Nephron (organoid): ENCODE measurements at regions not wholly inside any gene's neighbourhood (a gene's known extent, or its start where the extent isn't known, plus 50 kb on each side); places are given as distances from the start of the nearest gene placed in this dataset.
"Not testable (repeated sequence)": the region's sequence is repeated elsewhere in the genome, so short reads cannot be mapped to it uniquely, and the experiment has no call there.

Experiments
- H3K27ac Mint-ChIP-seq, 3 experiments: 2 replicates each; pipeline ENCODE4 v1.8.0; 2020; ENCODE audit warnings: mixed read lengths in 3 of 3, mild to moderate bottlenecking in 2 of 3, moderate library complexity in 1 of 3
- H3K27me3 Mint-ChIP-seq: 2 replicates; pipeline ENCODE4 v1.8.0; 2021; ENCODE audit warnings: low read depth, mild to moderate bottlenecking, moderate library complexity, mixed read lengths
- H3K36me3 Mint-ChIP-seq: 2 replicates; pipeline ENCODE4 v1.8.0; 2020; ENCODE audit warnings: low read depth, mixed read lengths
- H3K4me1 Mint-ChIP-seq: 2 replicates; pipeline ENCODE4 v1.8.0; 2020; ENCODE audit warnings: mixed read lengths
- H3K4me3 Mint-ChIP-seq, 3 experiments: 2 replicates each; pipeline ENCODE4 v1.8.0; 2020; ENCODE audit warnings: mild to moderate bottlenecking in 3 of 3, mixed read lengths in 3 of 3, moderate library complexity in 2 of 3
- H3K9me3 Mint-ChIP-seq: 2 replicates; pipeline ENCODE4 v1.8.0; 2020; ENCODE audit warnings: mixed read lengths
- TF ChIP-seq, protein P1 (sequence below), 3 experiments: fragments of 200-600 bp; sonication (generic); IDR thresholded peaks; one replicate each; pipeline ENCODE4 v1.5.0; 2021; ENCODE audit warnings: antibody characterized with exemption in 3 of 3; ENCODE audit not compliant: unreplicated experiment in 3 of 3

DNA sequence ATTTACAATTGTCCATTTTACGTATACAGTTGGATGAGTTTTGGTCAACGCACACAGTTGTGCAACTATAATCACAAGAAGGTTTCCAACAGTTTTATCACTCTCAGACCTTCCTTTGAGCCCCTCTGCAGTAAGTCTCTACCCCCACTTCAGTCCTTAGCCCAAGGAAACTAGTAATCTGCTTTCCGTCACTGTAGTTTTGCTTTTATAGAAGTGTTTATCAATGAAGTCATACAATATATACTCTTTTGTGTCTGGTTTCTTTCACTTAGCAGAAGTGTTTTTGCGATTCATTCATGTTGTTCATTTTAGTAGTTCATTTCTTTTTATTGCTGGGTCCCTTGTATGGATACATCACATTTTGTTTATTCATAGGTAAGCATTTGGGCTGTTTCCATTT lies 92.9 kb upstream of the PIP4K2A start:
- H3K4me3 Mint-ChIP-seq, result no peak overlapping the region
- peaks cover 8% of the 10 kb centered on the region for H3K9me3 Mint-ChIP-seq
- H3K27ac Mint-ChIP-seq, result no peak overlapping the region
- H3K36me3 Mint-ChIP-seq, result no peaks in the 10 kb centered on the region
- TF ChIP-seq, protein P1, sequence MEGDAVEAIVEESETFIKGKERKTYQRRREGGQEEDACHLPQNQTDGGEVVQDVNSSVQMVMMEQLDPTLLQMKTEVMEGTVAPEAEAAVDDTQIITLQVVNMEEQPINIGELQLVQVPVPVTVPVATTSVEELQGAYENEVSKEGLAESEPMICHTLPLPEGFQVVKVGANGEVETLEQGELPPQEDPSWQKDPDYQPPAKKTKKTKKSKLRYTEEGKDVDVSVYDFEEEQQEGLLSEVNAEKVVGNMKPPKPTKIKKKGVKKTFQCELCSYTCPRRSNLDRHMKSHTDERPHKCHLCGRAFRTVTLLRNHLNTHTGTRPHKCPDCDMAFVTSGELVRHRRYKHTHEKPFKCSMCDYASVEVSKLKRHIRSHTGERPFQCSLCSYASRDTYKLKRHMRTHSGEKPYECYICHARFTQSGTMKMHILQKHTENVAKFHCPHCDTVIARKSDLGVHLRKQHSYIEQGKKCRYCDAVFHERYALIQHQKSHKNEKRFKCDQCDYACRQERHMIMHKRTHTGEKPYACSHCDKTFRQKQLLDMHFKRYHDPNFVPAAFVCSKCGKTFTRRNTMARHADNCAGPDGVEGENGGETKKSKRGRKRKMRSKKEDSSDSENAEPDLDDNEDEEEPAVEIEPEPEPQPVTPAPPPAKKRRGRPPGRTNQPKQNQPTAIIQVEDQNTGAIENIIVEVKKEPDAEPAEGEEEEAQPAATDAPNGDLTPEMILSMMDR (IDR thresholded peaks at IDR 0.05; ENCODE audit: unreplicated experiment in 3 of 3), result no peak
- peaks cover 3% of the 10 kb centered on the region for H3K27me3 Mint-ChIP-seq
- H3K4me1 Mint-ChIP-seq, result peaks cover 21% of the 10 kb centered on the region

DNA sequence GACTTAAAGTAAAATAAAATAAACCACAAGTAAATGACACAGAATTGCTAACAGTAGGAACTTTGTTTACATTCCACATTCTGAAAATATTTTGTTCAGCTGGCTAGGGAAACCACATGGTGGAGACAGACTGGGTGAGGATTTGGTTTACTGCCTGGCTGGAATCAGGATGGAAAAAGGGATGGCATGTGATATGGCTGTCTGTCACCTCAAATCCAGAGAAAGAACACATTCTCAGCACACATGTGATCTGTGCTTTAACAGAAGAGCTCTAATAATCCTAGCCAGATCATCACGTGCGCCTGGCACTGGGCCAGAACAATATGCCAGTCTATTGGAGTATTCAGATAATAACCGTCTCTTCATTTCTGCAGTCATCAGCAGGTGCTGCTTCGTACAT lies 90.9 kb upstream of the PIP4K2A start:
- peaks cover 3% of the 10 kb centered on the region for H3K27me3 Mint-ChIP-seq
- H3K27ac Mint-ChIP-seq, result no peak overlapping the region
- peaks cover 2% of the 10 kb centered on the region for H3K9me3 Mint-ChIP-seq
- TF ChIP-seq, protein P1 (IDR thresholded peaks at IDR 0.05; ENCODE audit: unreplicated experiment in 3 of 3), result no peak
- peaks cover 27% of the 10 kb centered on the region for H3K4me1 Mint-ChIP-seq
- H3K36me3 Mint-ChIP-seq, result no peaks in the 10 kb centered on the region
- no peak overlapping the region for H3K4me3 Mint-ChIP-seq

DNA sequence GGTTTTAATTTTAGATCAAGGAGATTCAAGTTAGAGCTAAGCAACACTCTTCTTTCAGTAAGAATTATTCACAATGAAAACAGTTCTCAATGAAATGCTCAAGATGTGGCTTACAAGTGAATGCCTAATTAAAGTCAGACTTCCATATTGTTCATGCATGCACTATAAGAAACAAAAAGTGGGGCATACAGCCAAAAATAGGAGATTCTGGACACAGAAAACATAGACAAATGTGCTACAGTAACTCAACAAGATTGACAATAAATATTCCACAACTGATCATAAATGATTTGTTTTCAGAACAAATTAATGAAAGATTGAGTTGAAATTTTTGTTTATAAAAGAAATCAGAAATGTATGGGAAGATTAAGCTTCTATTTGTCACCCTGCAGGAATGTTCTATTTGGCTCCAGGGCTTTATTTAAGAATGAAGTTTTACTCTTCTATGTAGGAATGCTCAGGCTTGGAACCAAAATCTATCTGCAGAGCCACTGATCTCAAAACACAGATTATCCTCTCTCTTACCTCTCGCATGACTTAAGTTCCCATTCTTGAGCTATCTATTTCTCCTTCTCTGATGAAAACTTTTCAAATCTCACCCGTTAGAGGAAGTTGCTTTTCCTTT lies 89.0 kb upstream of the PIP4K2A start:
- TF ChIP-seq, protein P1 (IDR thresholded peaks at IDR 0.05; ENCODE audit: unreplicated experiment in 3 of 3), result no peak

DNA sequence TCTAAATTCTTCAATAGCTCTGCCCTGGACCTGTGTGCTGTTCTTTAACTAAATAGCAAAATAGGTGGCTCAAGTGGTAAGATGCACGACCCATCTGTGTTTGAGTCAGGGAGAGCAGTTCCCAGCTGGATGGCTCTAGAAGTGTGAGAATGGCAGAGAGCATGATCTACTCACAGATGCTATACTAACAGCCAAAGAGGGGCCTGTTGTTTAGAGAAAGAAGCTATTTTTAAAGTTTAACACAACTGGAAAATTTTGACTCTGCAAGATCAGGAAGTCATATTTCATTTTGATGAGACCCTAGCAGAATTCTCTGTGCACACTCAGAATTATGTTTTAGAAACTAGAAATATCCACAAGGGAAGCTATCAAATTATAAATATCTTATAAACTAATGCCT lies 87.4 kb upstream of the PIP4K2A start:
- H3K4me3 Mint-ChIP-seq, result no peak overlapping the region
- H3K27me3 Mint-ChIP-seq, result peaks cover 7% of the 10 kb centered on the region
- peak overlapping the region in 2 of 3 experiments; percentile 49 to 71 for H3K27ac Mint-ChIP-seq
- peaks cover 2% of the 10 kb centered on the region for H3K9me3 Mint-ChIP-seq
- H3K36me3 Mint-ChIP-seq, result peaks cover 4% of the 10 kb centered on the region
- TF ChIP-seq, protein P1 (IDR thresholded peaks at IDR 0.05; ENCODE audit: unreplicated experiment in 3 of 3), result no peak
- H3K4me1 Mint-ChIP-seq, result peaks cover 27% of the 10 kb centered on the region

More for the DNA sequence above, 89.0 kb upstream of the PIP4K2A start:
- Mint-ChIP-seq H3K4me1 (peaks cover 27% of the 10 kb centered on the region), H3K27ac (peak overlapping the region in 1 of 3 experiments; percentile 29), H3K27me3 (peaks cover 7% of the 10 kb centered on the region), H3K36me3 (peaks cover 4% of the 10 kb centered on the region), H3K4me3 (no peak overlapping the region), H3K9me3 (peaks cover 2% of the 10 kb centered on the region)

DNA sequence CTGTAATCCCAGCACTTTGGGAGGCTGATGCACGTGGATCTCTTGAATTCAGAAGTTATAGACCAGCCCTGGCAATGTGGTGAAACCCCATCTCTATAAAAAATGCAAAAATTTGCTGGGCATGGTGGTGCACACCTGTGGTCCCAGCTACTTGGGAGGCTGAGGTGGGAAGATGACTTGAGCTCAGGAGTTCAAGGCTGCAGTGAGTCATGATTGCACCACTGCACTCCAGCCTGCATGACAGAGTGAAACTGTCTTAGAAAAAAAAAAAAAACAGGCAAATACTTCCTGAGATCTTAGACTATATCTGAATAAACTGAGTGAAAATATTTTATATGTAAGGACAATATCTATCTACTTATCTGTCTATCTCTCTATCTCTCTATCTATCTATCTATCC lies 83.4 kb upstream of the PIP4K2A start:
- not testable (repeated sequence) for H3K36me3 Mint-ChIP-seq, H3K27ac Mint-ChIP-seq, H3K4me1 Mint-ChIP-seq, H3K9me3 Mint-ChIP-seq, H3K4me3 Mint-ChIP-seq, H3K27me3 Mint-ChIP-seq

DNA sequence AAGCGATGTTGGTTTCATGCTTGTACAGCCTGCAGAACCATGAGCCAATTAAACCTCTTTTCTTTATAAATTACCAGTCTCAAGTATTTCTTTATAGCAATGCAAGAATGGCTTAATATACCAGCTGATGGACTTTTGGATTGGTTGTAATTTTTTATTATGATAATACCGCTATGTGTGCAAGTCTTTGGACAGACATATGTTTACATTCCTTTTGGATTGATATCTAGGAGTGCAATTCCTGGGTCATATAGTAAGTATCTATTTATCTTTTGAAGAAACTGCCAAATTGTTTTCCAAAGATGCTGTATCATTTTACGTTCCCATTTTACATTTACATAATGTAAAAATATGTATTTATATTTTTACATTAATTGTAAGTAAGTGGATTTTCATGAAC lies 81.2 kb upstream of the PIP4K2A start:
- H3K4me3 Mint-ChIP-seq, result no peak overlapping the region
- no peaks in the 10 kb centered on the region for H3K4me1 Mint-ChIP-seq
- H3K27me3 Mint-ChIP-seq, result peaks cover 4% of the 10 kb centered on the region
- TF ChIP-seq, protein P1 (IDR thresholded peaks at IDR 0.05; ENCODE audit: unreplicated experiment in 3 of 3), result no peak
- peaks cover 1% of the 10 kb centered on the region for H3K9me3 Mint-ChIP-seq
- no peak overlapping the region for H3K27ac Mint-ChIP-seq
- peaks cover 4% of the 10 kb centered on the region for H3K36me3 Mint-ChIP-seq
